ENCODE measurements at regions not wholly inside any gene's neighbourhood (a gene's known extent, or its start where the extent isn't known, plus 50 kb on each side); places are given as distances from the start of the nearest gene placed in this dataset.

GRCh38 chr15:69540622-69541021 lies 88.0 kb downstream of the RPLP1 start:
- Histone ChIP-seq H3K27ac (ENCODE audit: low read depth, low read length) (no peak overlapping the region), H3K9me3 (ENCODE audit: control insufficient read depth, insufficient read depth, low read length) (no peaks in the 10 kb centered on the region; the same call in 1 of the 2 replicates), H3K4me3 (ENCODE audit: low read depth, low read length) (no peak overlapping the region), H3K27me3 (ENCODE audit: control insufficient read depth, insufficient read depth, low read length) (peaks cover 30% of the 10 kb centered on the region)
- ChIA-PET POLR2A (no interaction called here), CTCF (no interaction called here)
- no peak for DNase-seq (ENCODE audit: low read depth, low spot score)
- no peak for TF ChIP-seq CTCF (IDR thresholded peaks at IDR 0.05; ENCODE audit: low read depth, low read length)

GRCh38 chr15:69542028-69542427 lies 89.4 kb downstream of the RPLP1 start:
- DNase-seq (ENCODE audit: low read depth, low spot score) = no peak
- H3K27me3 ChIP-seq (ENCODE audit: control insufficient read depth, insufficient read depth, low read length) = peaks cover 32% of the 10 kb centered on the region
- ChIA-PET POLR2A (no interaction called here), CTCF (no interaction called here)
- H3K9me3 ChIP-seq (ENCODE audit: control insufficient read depth, insufficient read depth, low read length) = no peaks in the 10 kb centered on the region; the same call in 1 of the 2 replicates
- no peak overlapping the region for H3K4me3 ChIP-seq (ENCODE audit: low read depth, low read length)
- H3K27ac ChIP-seq (ENCODE audit: low read depth, low read length) = no peak overlapping the region
- TF ChIP-seq CTCF (IDR thresholded peaks at IDR 0.05; ENCODE audit: low read depth, low read length) = no peak

GRCh38 chr15:69543681-69544364 lies 91.2 kb downstream of the RPLP1 start:
- Histone ChIP-seq H3K9me3 (ENCODE audit: control insufficient read depth, insufficient read depth, low read length) (no peaks in the 10 kb centered on the region; the same call in 1 of the 2 replicates), H3K27ac (ENCODE audit: low read depth, low read length) (no peak overlapping the region), H3K27me3 (ENCODE audit: control insufficient read depth, insufficient read depth, low read length) (peaks cover 40% of the 10 kb centered on the region), H3K4me3 (ENCODE audit: low read depth, low read length) (no peak overlapping the region)
- CTCF ChIA-PET = interaction anchor here (2.0 kb wide), 1 partner anchor 12 kb away, joined by 5 read pairs; no protein-coding TSS in a partner anchor
- no peak for DNase-seq (ENCODE audit: low read depth, low spot score)
- POLR2A ChIA-PET = no interaction called here
- no peak for TF ChIP-seq CTCF (IDR thresholded peaks at IDR 0.05; ENCODE audit: low read depth, low read length)

GRCh38 chr15:69544365-69545113 lies 91.9 kb downstream of the RPLP1 start:
- no peak for DNase-seq (ENCODE audit: low read depth, low spot score)
- CTCF ChIA-PET = interaction anchor here (2.0 kb wide), 1 partner anchor 11 kb away, joined by 5 read pairs; no protein-coding TSS in a partner anchor

More at GRCh38 chr15:69544365-69545113, 91.9 kb downstream of the RPLP1 start:
- TF ChIP-seq CTCF (IDR thresholded peaks at IDR 0.05; ENCODE audit: low read depth, low read length) = no peak
- Histone ChIP-seq H3K27ac (ENCODE audit: low read depth, low read length) (no peak overlapping the region), H3K27me3 (ENCODE audit: control insufficient read depth, insufficient read depth, low read length) (peaks cover 37% of the 10 kb centered on the region), H3K4me3 (ENCODE audit: low read depth, low read length) (no peak overlapping the region), H3K9me3 (ENCODE audit: control insufficient read depth, insufficient read depth, low read length) (no peaks in the 10 kb centered on the region; the same call in 1 of the 2 replicates)
- POLR2A ChIA-PET = no interaction called here

All from AG04450 (cell line).